Hematopoietic multipotent progenitor cell treated with erythropoietin and hydrocortisone succinate and interleukin-3 and kit ligand, for 8 days (in vitro differentiated cells): ENCODE measurements at regions not wholly inside any gene's neighbourhood (a gene's known extent, or its start where the extent isn't known, plus 50 kb on each side); places are given as distances from the start of the nearest gene placed in this dataset.
"Not testable (repeated sequence)": the region's sequence is repeated elsewhere in the genome, so short reads cannot be mapped to it uniquely, and the experiment has no call there.

Source experiments
- DNase-seq: peaks from one replicate; pipeline ENCODE4 v3.0.0-alpha.2; 2015

DNA sequence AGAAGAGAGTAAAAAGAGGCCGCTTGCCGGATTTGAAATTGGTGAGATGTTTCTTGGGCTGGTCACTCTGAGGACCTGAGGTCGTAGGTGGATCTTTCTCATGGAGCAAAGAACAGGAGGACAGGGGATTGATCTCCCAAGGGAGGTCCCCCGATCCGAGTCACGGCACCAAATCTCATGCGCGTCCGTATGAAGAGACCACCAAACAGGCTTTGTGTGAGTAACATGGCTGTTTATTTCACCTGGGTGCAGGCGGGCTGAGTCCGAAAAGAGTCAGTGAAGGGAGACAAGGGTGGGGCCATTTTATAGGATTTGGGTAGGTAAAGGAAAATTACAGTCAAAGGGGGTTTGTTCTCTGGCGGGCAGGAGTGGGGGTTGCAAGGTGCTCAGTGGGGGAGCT, 803.6 kb upstream of the ID2 start:
- DNase-seq: not testable (repeated sequence)

- no peak for DNase-seq
Observed at GRCh38 chr2:7878786-7879482, 802.9 kb upstream of the ID2 start.

GRCh38 chr2:7879483-7879835, 802.4 kb upstream of the ID2 start:
- no peak for DNase-seq

DNA sequence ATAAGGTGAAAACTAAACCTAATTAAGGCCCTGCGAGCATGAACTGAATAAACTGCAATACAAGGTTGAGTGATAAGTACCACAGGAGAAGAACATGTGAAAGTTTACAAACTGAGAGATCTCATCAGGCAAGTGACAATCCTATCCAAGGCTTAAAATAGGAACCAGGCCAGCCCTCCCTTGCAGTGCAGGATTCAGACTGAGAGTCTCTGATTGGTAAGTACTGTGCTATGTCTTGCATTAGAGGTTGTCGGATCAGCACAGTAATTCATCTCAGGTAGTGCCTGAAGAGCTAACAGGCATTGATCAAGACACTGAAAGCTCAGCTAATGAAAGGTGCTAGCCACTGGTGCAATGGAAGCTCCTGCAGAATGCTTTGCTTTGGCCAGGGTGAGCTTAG, 801.7 kb upstream of the ID2 start:
- DNase-seq: no peak

DNA sequence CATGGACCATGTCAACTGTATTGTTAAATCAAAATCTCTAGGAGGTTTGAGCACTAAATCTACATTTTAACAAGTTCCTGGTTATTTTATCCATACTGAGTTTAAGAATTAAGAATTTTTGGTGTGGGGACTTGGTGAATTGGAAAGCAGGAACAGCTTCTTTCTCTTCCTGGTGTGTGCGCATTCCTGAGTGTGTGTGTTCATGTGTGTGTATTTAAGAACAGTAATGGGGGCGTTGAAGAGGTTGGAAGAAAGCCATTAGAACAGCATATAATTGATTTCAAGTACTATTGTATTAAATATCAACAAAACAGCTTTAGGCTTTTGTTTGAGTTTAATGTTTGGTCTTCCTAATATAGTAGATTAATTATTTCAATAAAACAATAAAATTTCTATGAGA, 801.3 kb upstream of the ID2 start:
- DNase-seq: no peak

DNA sequence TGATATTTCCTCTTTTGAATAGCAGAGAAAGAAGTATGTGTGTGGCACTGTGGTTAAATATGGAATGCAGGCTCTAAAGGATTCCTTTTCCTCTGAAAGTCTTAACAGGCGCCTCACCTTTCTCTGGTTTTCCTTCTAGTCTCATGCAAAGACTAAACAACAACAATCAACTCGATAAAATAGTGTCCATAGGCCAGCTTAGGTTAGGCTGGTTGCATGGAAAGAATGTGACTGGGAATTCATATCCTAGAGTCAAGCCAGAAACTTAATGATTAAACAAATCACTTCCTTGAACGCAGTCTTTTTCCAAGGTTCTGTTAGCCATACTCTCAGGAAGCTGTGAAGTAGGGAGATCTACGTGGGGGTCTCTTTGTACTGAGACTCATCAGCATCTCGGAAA, 800.8 kb upstream of the ID2 start:
- DNase-seq: no peak

- DNase-seq: no peak
Observed at GRCh38 chr2:7881466-7881865, 800.4 kb upstream of the ID2 start.

- no peak for DNase-seq
Observed at GRCh38 chr2:7882296-7882695, 799.6 kb upstream of the ID2 start.

DNA sequence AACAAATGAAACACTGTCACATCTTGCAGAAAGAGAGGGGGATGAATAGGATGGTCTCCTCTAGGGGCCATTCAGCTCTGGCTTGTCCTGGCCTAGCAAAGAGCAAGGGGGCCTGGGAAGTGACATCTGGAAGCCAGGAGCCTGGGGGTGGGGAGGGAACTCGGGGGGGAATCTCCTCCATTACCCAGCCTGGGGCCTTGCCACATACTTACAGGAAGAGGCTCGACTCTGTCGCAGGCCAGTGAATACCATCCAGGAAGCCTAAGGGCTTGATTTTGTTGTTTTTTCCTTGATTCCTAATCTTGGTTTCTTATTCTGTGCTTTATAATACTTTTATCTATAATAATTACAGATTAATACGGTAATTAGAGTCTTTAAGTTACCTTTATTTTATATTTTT, 797.5 kb upstream of the ID2 start:
- DNase-seq: no peak

DNA sequence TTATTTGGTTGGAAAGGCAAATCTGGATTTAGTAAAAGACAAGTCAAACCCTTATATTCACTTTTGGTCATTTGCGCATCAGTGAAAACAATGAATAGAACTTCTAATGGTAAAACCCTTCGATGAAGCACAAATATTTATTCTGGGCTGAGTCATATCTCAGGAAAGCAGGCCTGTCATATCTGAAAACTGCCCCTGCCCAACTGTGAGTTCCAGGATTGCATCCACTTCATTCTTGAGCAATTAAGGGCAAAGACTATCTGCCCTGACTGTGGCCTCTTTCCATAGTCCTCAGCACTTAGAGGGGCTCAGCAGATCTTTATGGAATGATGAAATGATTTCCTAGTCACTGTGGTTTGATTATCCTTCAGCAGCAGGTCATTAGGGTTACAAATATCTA, 795.2 kb upstream of the ID2 start:
- no peak for DNase-seq

GRCh38 chr2:7887441-7887840, 794.4 kb upstream of the ID2 start:
- no peak for DNase-seq

DNA sequence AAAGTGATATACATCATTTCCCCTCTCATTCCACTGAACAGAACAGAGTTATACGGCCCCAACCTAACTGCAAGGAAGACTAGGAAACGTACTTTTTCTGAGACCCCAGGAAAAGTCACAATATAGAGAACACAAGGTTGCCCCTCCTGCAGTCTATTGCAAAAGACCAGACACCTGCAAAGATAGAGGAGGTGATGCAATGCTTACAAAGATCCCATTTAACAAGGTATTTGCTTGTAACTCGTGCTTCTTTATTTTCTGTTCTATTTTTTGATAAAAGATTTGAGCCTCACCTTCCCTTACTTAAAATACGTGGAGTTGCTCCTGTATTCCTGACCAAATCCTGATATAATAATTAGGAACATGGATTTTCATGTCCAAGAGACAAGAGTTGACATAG, 793.0 kb upstream of the ID2 start:
- DNase-seq: no peak

GRCh38 chr2:7891312-7891711, 790.5 kb upstream of the ID2 start:
- no peak for DNase-seq

GRCh38 chr2:7895289-7895688, 786.6 kb upstream of the ID2 start:
- DNase-seq: no peak

DNA sequence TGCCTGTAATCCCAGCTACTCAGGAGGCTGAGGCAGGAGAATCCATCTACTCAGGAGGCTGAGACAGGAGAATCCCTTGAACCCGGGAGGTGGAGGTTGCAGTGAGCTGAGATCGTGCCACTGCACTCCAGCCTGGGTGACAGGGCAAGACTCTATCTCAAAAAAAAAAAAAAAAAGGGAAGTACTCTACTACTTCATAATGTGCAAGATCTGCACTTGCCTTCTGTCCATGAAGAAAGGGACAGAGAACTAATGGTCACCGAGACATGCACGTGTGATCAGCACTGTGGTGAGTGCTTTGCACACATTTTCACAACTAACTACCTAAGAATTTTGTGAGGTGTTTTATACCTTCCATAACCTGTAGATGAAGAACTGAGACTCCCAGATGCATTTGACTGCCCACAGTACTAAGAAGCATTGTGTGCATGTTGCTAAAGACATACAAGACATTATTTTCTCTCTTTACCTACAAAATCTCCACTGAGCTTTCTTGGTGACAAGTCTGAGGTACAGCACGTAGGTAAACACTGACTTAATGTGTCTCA, 784.8 kb upstream of the ID2 start:
- DNase-seq: no peak

GRCh38 chr2:7899241-7899640, 782.6 kb upstream of the ID2 start:
- DNase-seq: no peak

GRCh38 chr2:7899923-7900322, 781.9 kb upstream of the ID2 start:
- DNase-seq: no peak

DNA sequence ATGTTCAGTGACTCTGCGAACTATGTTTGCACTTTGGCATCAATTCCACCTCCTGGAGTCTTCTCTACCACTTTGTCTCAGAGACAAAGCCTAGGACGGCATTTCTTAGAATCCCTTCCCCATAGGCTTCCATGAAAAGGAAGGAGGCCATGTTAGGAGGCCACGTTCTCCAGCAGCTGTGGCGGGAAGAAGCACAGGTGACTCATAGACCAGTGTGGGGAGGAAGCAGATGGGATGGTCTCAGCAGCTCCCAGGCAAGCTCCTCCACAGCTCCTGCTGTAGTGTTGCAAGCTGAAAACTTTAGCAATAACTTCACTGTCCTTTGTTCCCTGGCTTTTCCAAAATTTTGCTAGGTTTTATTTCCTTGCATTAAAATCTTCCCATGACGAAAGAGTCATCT, 781.3 kb upstream of the ID2 start:
- no peak for DNase-seq

DNA sequence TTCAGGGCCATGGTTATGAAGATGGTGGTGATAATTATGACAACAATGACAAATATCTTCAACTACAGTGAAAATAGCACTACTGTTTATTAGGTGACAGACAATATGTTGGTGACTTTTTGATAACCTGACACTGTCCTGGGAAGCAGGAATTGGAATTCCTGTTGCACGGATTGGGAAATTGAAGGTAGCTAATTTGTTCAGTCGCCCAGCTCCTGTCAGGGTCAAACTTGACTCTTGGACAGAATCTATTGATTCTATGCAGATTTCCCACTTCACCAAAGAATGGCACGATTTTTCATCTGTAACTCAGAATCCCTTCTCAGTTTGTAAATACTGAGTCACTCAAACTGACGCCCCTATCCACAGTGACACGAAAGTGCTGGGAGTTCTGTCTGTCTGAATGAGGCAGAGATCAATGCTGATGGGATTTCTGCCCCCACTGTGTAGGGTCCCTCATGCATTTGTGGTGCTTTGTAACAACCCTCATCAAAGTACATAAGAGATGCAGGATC, 779.5 kb upstream of the ID2 start:
- no peak for DNase-seq

- DNase-seq: no peak
Observed at GRCh38 chr2:7904319-7904718, 777.5 kb upstream of the ID2 start.

DNA sequence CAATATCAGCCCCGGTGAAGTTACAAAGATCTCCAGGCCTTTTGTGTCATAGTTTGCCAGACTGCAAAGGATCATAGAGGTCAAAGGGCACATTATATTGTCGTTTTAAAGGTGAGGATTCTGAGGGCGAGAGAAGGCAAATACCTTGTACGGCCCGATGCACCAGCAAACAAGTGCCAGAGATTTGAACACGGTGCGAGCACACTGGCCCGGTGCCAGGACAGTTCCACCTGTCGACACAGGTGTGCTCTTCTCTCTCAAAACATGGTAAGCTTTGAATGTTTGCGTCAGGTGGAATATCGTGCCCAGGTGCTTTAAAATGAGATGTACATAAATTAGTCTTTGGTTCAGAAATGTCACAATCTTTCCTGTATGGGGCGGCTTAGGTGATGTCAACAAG, 776.1 kb upstream of the ID2 start:
- DNase-seq: no peak

- DNase-seq: no peak
Observed at GRCh38 chr2:7906431-7906830, 775.4 kb upstream of the ID2 start.

DNA sequence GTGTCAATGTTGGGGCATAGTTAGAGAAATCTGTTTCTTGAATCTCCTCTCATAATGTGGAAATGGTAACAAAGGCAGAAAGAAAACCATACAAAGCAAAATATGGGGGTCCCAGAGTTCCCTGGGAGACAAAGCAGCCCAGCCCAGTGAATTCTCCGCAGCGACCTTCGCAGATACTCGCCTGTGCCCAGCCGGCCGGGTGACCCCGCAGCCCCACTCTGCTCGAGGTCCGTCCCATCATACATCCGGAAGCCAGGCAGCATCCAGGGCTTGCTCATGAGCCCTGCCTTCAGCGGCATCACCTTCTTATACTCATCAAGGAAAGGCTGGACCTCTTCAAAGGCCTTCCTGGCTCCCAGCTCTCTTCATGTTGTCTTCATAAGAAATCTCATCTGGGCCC, 774.8 kb upstream of the ID2 start:
- no peak for DNase-seq

DNA sequence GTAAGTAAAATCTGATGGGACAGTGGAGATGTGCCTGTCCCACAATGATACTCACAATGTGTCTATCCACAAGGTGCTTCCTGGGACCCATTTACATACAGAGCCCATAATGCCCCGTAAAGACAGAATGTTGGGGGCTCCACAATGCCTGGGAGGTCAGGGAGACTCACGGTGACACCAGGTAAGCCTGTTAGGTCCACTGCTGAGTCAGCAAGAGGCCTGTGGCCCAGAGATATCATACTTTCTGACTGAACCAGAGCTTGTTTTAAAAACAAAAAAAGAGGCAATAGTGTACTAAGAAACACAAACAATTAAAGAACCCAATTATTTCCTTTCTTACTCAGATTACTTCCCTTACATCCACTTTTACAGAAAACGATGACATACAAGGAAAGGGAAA, 771.1 kb upstream of the ID2 start:
- DNase-seq: no peak

GRCh38 chr2:7911196-7911595, 770.7 kb upstream of the ID2 start:
- no peak for DNase-seq
